GM04504 (cell line): ENCODE measurements at regions not wholly inside any gene's neighbourhood (a gene's known extent, or its start where the extent isn't known, plus 50 kb on each side); places are given as distances from the start of the nearest gene placed in this dataset.

Experiments used
- DNase-seq: peaks from one replicate; pipeline ENCODE4 v3.0.0-alpha.2; 2012; ENCODE audit warnings: low read depth

GRCh38 chr12:105805730-105806399, 332.9 kb downstream of the NUAK1 start:
- DNase-seq, result no peak

DNA sequence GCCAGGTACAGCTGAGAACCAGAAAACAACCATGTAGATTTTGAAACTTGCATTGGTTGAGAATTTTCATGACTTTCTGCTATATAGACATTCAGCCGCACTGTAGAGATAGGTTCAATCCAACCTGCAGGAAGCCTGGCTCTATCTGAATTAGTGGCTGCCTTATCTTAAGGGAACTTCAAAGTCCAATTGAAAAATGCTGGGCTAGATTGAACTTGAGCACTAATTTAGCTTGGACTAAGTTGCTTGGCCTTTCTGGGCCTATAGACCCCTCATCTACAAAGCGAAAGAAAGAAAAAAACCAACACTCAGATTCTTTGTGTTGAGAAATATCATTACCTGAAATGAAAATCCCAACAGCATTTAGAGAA, 332.4 kb downstream of the NUAK1 start:
- no peak for DNase-seq

DNA sequence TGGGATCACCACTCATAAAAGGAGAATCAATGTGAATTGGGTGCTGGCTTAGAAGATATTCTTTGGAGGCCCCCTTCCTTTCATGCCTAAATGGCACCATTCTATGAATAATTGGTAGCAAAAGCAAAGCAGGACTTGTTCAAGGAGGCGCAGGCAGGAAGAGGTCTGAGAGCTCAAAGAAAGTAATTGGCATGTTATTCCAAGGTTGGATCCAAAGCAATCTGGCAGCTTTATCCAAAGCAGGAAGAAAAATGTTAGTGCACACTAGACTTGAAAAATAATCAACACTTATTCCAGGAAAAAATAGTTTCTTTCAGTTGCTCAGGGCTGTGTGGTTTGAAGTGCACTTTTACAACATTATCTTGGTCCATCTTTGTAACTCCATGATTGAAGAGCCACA, 326.4 kb downstream of the NUAK1 start:
- DNase-seq, result no peak

DNA sequence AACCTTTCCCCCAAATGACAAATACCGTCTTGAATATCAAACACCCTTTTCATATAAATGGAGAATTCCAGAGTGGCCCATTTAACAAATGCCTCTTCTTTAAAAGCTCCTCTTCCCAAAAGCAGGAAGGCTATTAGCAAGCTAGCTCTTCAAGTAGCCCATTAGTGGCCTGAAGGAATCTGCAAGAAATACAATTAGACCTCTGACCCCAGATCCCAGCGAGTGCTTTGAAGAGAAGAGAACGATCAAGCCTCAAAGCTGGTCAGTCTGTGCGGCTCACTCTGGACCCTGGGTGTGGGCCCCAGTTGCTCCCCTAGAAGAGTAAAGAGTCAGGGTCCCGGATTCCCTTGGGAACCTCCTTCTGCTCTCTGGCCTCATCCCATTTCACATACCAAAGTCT, 325.6 kb downstream of the NUAK1 start:
- DNase-seq, result no peak

DNA sequence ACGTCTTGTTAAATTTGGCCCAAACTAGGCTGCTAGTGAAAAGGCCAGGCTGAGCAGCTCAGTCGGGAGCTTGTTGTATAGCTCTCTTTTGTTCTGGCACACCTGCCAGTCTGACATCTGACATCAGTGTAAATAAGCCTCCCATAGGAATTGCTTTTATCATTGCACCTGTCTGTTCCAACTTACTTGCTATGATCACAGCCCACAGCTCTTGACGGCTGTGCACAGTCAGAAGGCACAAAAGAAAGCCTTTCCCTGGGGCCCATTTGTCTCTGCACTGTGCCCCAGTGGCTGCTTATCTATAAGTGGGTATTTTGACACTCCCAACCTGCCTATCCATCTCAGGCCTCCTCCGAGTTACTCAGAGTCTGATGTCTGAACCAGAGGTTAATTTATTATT, 324.5 kb downstream of the NUAK1 start:
- DNase-seq, result no peak

GRCh38 chr12:105819549-105819948, 319.2 kb downstream of the NUAK1 start:
- no peak for DNase-seq

- DNase-seq, result peak; percentile 55
Observed at GRCh38 chr12:105820429-105821125, 318.2 kb downstream of the NUAK1 start.

GRCh38 chr12:105822131-105823105, 316.3 kb downstream of the NUAK1 start:
- no peak for DNase-seq

GRCh38 chr12:105823810-105824209, 314.9 kb downstream of the NUAK1 start:
- DNase-seq, result no peak

GRCh38 chr12:105825141-105825540, 313.6 kb downstream of the NUAK1 start:
- no peak for DNase-seq

GRCh38 chr12:105831372-105831771, 307.4 kb downstream of the NUAK1 start:
- DNase-seq, result no peak

GRCh38 chr12:105832021-105832420, 306.7 kb downstream of the NUAK1 start:
- DNase-seq, result no peak

DNA sequence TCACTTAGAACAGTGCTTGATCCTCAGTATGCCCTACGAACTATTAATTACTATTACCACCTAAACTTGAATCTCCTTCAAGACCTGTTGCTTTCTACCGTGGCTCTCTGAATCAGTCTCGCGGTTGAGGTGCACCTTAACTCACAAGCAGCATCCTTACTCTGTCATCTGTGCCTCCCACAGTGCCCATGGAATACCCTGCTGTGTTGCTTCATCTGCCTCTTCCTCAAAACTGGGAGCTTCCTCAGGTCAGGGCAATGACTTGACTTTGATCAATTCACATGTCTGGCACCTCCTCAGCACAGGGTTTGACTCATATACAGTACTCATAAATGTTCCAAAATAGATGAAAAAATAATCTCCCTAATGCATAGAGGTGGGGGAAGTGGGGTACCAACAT, 305.9 kb downstream of the NUAK1 start:
- no peak for DNase-seq

GRCh38 chr12:105834496-105834895, 304.3 kb downstream of the NUAK1 start:
- no peak for DNase-seq

GRCh38 chr12:105835580-105836241, 303.0 kb downstream of the NUAK1 start:
- no peak for DNase-seq

GRCh38 chr12:105836242-105836622, 302.5 kb downstream of the NUAK1 start:
- DNase-seq, result no peak

GRCh38 chr12:105839629-105840127, 299.1 kb downstream of the NUAK1 start:
- DNase-seq, result no peak

GRCh38 chr12:105840384-105840783, 298.4 kb downstream of the NUAK1 start:
- DNase-seq, result no peak

DNA sequence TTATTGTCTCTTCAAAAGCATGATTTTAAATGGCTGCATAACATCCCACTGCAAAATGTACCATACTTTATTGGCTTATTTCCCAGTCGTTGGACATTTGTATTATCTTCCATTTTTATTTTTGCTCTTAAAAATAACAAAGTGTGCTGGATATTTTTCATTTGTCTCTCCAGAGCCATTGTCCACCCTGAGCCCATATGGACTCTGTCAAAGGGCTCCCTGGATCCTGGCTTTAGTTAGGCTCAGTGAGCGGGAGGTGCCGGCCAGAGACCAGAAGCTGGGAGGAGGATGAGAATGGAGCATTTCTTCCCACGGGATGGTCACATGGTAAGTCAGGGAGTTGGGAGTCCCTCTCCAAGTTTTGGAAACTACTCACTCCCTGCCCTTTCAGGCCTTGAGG, 296.9 kb downstream of the NUAK1 start:
- DNase-seq, result no peak

DNA sequence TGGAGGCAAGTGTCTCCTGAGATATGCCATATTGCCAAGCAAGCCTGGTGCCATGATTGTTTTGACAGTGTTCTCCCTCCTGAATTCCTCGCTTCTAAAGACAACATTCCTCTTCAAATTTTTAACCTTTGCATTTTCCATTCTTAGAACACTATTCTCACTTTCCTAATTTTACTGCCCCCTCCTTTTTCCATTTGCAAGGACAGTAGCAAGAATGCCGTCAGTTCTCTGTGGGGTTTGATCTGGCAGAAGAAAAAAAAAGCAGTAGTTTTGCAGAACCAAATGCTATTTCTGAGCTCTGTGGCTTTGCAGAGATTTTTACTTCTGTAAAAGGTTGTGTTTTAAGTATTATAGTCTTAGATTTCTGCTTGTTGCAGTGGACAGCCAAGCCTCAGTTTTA, 295.2 kb downstream of the NUAK1 start:
- no peak for DNase-seq

DNA sequence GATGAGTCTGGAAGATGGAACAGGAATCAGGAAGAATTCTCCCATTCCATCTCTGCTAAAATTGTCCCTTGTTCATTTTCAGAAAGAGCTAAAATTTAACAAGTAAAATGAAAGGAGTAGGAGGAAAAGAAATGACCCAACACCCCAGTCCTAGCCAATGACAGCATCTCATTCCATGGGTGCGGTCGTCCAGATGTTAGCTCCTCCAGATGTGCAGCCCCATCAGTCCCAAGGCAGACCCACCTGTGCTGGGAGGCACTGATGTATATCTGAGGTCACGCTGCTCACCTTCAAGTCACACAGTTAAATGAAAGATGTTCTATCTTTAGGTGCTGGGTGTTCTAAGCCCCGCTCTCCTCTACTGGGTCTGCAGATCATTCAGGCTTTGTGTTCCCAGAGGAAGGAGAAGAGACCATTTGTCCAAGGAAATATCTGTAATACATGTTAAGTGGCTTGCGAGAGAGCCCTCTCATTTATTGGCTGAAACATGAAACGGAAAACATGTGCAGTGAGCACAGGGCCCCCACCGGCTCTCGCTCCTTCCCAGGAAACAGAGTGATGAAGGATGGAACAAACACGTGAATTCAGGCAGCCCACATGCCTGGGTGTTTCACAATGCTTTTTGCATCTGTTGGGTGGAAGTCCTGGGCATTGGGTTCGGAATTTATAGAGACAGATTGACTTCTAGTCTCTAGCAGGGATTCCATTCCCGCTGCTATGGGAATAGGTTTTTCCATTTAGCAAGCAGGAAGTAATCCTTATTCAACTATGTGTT, 294.6 kb downstream of the NUAK1 start:
- DNase-seq, result peak; percentile 54
